GM12891 (cell line): ENCODE measurements at regions not wholly inside any gene's neighbourhood (a gene's known extent, or its start where the extent isn't known, plus 50 kb on each side); places are given as distances from the start of the nearest gene placed in this dataset.

Experiments
- POLR2A ChIP-seq: IDR thresholded peaks from 2 replicates; pipeline ENCODE4 v1.6.1; 2011; ENCODE audit warnings: low read depth, low read length, control low read depth
- POLR2AphosphoS5 ChIP-seq: IDR thresholded peaks from 2 replicates; pipeline ENCODE4 v1.6.1; 2011; ENCODE audit warnings: low read depth, low read length, control low read depth
- POU2F2 ChIP-seq: IDR thresholded peaks from 2 replicates; pipeline ENCODE4 v1.6.1; 2011; ENCODE audit warnings: low read depth, mild to moderate bottlenecking, control low read depth, low read length, moderate library complexity
- SPI1 ChIP-seq: IDR thresholded peaks from 2 replicates; pipeline ENCODE4 v1.6.1; 2011; ENCODE audit warnings: low read depth, low read length, control low read depth

DNA sequence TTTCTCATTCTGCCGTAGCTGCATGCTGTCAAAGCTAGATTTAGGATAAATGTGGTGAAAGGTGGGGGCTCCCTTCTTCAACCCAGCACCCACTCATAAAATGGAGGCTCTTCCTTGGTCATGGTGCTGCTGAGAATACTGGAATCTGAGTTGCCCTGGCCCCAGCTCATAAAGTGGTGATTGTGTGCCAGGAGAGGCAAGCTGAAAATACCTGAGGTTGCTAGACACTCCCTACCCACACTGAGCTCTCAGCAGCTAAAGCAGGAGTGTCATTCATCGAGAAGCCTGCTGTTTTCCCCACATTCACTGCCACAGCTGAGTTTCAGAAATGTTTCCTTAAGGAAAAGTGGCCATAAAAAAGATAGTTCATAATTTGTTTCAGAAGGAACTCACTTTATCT, 297.1 kb upstream of the RBMS1 start:
- TF ChIP-seq POLR2A (no peak), POLR2AphosphoS5 (no peak), SPI1 (no peak), POU2F2 (no peak)
